Tibial nerve (tissue), 3 donors: ENCODE measurements at regions not wholly inside any gene's neighbourhood (a gene's known extent, or its start where the extent isn't known, plus 50 kb on each side); places are given as distances from the start of the nearest gene placed in this dataset.

Source experiments
- POLR2A ChIP-seq, 2 donors: fragments of 450-650 bp; IDR thresholded peaks; one replicate each; pipeline ENCODE4 v1.6.1; 2017; ENCODE audit warnings: antibody characterized with exemption in 2 of 2, mild to moderate bottlenecking in 2 of 2, moderate library complexity in 2 of 2
- TF ChIP-seq, protein P1 (sequence below), 5 experiments: fragments of 200-600 bp in 3 of 5; fragments of 450-650 bp in 2 of 5; sonication (generic) in 3 of 5; IDR thresholded peaks; one replicate each; pipeline ENCODE4 v1.5.1; 2016 to 2019; ENCODE audit warnings: antibody characterized with exemption in 5 of 5, mild to moderate bottlenecking in 3 of 5, moderate library complexity in 2 of 5

DNA sequence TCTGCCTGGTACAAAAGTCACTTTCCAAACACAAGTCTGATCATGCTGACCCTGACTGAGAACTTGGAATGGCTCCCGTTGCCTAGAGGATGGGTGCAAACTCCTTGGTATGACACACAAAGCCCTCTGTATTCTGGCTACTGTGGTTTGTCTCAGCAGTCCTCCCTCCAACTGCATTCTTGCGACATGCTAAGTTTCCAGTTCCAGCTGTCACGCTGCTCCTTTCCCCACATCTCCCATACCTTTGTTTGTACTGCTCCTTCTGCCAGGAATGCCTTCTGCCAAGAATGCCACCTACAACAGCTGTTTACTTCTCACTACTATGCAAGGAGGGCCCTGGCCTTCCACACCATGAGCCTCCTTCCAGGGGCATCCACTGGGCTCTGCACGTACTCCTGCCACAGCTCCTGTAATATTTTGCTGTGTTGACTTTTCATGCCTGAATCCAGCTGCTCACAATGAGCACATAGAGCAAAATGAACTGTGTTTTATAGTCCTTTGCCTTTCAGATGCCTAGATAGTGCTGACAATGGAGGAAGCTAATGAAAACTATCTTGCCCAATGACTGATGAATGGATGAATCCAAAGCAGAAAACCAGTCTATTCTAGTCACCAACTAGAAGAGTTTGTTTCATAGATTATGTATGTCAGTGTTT, 543.7 kb downstream of the EFNB2 start:
- TF ChIP-seq, protein P1, sequence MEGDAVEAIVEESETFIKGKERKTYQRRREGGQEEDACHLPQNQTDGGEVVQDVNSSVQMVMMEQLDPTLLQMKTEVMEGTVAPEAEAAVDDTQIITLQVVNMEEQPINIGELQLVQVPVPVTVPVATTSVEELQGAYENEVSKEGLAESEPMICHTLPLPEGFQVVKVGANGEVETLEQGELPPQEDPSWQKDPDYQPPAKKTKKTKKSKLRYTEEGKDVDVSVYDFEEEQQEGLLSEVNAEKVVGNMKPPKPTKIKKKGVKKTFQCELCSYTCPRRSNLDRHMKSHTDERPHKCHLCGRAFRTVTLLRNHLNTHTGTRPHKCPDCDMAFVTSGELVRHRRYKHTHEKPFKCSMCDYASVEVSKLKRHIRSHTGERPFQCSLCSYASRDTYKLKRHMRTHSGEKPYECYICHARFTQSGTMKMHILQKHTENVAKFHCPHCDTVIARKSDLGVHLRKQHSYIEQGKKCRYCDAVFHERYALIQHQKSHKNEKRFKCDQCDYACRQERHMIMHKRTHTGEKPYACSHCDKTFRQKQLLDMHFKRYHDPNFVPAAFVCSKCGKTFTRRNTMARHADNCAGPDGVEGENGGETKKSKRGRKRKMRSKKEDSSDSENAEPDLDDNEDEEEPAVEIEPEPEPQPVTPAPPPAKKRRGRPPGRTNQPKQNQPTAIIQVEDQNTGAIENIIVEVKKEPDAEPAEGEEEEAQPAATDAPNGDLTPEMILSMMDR (IDR thresholded peaks at IDR 0.05): no peak
- no peak for TF ChIP-seq POLR2A (IDR thresholded peaks at IDR 0.05)
